GM21619 (cell line): ENCODE measurements at regions not wholly inside any gene's neighbourhood (a gene's known extent, or its start where the extent isn't known, plus 50 kb on each side); places are given as distances from the start of the nearest gene placed in this dataset.
"Not testable (repeated sequence)": the region's sequence is repeated elsewhere in the genome, so short reads cannot be mapped to it uniquely, and the experiment has no call there.

ENCODE experiments used
- ATAC-seq: cut with Tn5 transposase; IDR thresholded peaks from one replicate; pipeline ENCODE4 v1.9.1; 2021; ENCODE audit not compliant: unreplicated experiment

- no peak for ATAC-seq
Measured at GRCh38 chr4:152072906-152073305, 312.1 kb upstream of the GATB start.

GRCh38 chr4:152072001-152072485 lies 311.2 kb upstream of the GATB start:
- no peak for ATAC-seq

GRCh38 chr4:152070854-152071253 lies 310.0 kb upstream of the GATB start:
- ATAC-seq, result no peak

- no peak for ATAC-seq
Measured at GRCh38 chr4:152068866-152069265, 308.1 kb upstream of the GATB start.

GRCh38 chr4:152065545-152065944 lies 304.7 kb upstream of the GATB start:
- ATAC-seq, result no peak

- no peak for ATAC-seq
Measured at GRCh38 chr4:152064753-152065152, 303.9 kb upstream of the GATB start.

- no peak for ATAC-seq
Measured at GRCh38 chr4:152064282-152064681, 303.5 kb upstream of the GATB start.

- ATAC-seq, result no peak
Measured at GRCh38 chr4:152063621-152064240, 302.9 kb upstream of the GATB start.

- no peak for ATAC-seq
Measured at GRCh38 chr4:152062936-152063620, 302.3 kb upstream of the GATB start.

- no peak for ATAC-seq
Measured at GRCh38 chr4:152054731-152055130, 293.9 kb upstream of the GATB start.

GRCh38 chr4:152052451-152053057 lies 291.7 kb upstream of the GATB start:
- no peak for ATAC-seq

GRCh38 chr4:152051332-152051731 lies 290.5 kb upstream of the GATB start:
- ATAC-seq, result not testable (repeated sequence)

GRCh38 chr4:152050106-152050505 lies 289.3 kb upstream of the GATB start:
- ATAC-seq, result no peak

GRCh38 chr4:152047451-152047850 lies 286.6 kb upstream of the GATB start:
- no peak for ATAC-seq

GRCh38 chr4:152045807-152046571 lies 285.2 kb upstream of the GATB start:
- ATAC-seq, result no peak

- no peak for ATAC-seq
Measured at GRCh38 chr4:152045449-152045806, 284.6 kb upstream of the GATB start.

- no peak for ATAC-seq
Measured at GRCh38 chr4:152044331-152045036, 283.7 kb upstream of the GATB start.

- no peak for ATAC-seq
Measured at GRCh38 chr4:152041295-152041694, 280.5 kb upstream of the GATB start.

GRCh38 chr4:152039691-152040090 lies 278.9 kb upstream of the GATB start:
- no peak for ATAC-seq

GRCh38 chr4:152039023-152039481 lies 278.2 kb upstream of the GATB start:
- no peak for ATAC-seq

GRCh38 chr4:152038238-152038637 lies 277.4 kb upstream of the GATB start:
- ATAC-seq, result no peak
